Lower leg skin (tissue), 3 donors: ENCODE measurements at regions not wholly inside any gene's neighbourhood (a gene's known extent, or its start where the extent isn't known, plus 50 kb on each side); places are given as distances from the start of the nearest gene placed in this dataset.

Experiments used
- CTCF ChIP-seq, 3 donors: fragments of 450-650 bp; IDR thresholded peaks; one replicate each; pipeline ENCODE4 v1.5.1; 2016; ENCODE audit warnings: antibody characterized with exemption in 3 of 3, mild to moderate bottlenecking in 3 of 3, moderate library complexity in 2 of 3
- POLR2A ChIP-seq, 2 donors: fragments of 450-650 bp; IDR thresholded peaks; one replicate each; pipeline ENCODE4 v1.6.1; 2016 to 2017; ENCODE audit warnings: antibody characterized with exemption in 2 of 2, mild to moderate bottlenecking in 1 of 2, moderate library complexity in 1 of 2

GRCh38 chr5:56683733-56684132, 131.6 kb upstream of the MAP3K1 start:
- TF ChIP-seq CTCF (IDR thresholded peaks at IDR 0.05), result no peak
- no peak for TF ChIP-seq POLR2A (IDR thresholded peaks at IDR 0.05)
